Mucosa of rectum (tissue), 2 donors: ENCODE measurements at regions not wholly inside any gene's neighbourhood (a gene's known extent, or its start where the extent isn't known, plus 50 kb on each side); places are given as distances from the start of the nearest gene placed in this dataset.

Experiments used
- H3K27ac ChIP-seq, 2 donors: one replicate each; pipeline ENCODE4 v1.7.0; 2013; ENCODE audit warnings: inconsistent platforms in 2 of 2, low read depth in 2 of 2, low read length in 2 of 2
- H3K27me3 ChIP-seq, 2 donors: one replicate each; pipeline ENCODE4 v1.7.0; 2013; ENCODE audit warnings: low read length in 2 of 2; ENCODE audit not compliant: control insufficient read depth in 2 of 2, insufficient read depth in 2 of 2
- H3K36me3 ChIP-seq, 2 donors: one replicate each; pipeline ENCODE4 v1.7.0; 2013; ENCODE audit warnings: low read length in 2 of 2; ENCODE audit not compliant: control insufficient read depth in 2 of 2, insufficient read depth in 2 of 2
- H3K4me1 ChIP-seq, 2 donors: one replicate each; pipeline ENCODE4 v1.7.0; 2013; ENCODE audit warnings: low read length in 2 of 2, mild to moderate bottlenecking in 1 of 2; ENCODE audit not compliant: control insufficient read depth in 2 of 2, insufficient read depth in 2 of 2
- H3K4me3 ChIP-seq, 2 donors: one replicate each; pipeline ENCODE4 v1.7.0; 2013; ENCODE audit warnings: low read length in 2 of 2
- H3K9ac ChIP-seq, 2 donors: one replicate each; pipeline ENCODE4 v1.7.0; 2013; ENCODE audit warnings: low read length in 2 of 2, low read depth in 1 of 2, mild to moderate bottlenecking in 1 of 2
- H3K9me3 ChIP-seq, 2 donors: one replicate each; pipeline ENCODE4 v1.7.0; 2013; ENCODE audit warnings: low read length in 2 of 2; ENCODE audit not compliant: control insufficient read depth in 2 of 2
- donor health status: healthy.
- donor health status: Normal muscosa, but diverticular disease.

DNA sequence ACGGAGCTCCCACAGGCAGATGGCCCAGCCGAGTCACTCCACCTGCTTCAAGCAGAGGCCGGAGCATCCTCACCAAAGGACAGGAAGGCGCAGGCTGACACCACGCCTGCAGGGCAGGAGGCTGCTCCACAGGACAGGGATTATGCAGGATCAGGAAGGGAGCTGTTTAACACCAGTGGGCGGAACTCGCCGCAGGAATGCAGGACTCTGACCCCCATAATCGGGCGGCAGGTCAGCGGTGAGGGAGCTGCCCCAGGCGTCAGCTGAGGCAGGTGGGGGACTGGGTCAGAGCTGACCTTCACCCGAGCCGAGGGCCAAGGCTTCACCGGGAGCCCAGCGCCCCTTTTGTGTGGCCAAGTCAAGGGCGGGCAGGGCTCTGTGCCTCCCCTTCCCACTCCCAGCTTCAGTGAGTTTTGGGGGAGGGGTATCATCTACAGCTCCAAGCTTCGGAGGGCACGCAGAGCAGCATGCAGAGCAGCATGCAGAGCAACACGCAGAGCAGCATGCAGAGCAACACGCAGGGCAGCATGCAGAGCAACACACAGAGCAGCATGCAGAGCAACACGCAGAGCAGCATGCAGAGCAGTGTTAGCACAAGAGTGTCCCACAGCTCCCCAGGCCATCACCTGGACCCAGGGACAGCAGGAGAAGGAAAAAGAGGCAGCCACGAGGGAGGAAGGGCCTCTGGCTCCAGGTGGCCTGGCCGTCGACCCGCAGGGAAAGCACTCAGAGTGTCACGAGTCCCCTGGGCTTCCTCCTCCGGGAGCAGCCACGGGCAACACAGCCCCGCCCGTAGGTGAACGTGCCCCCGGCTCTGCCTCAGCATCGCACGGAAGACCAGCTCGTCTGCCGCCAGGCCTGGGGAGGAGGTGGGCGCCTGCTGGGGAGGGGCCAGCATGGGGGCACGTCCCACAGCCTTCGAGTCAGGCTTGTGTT lies 151.7 kb upstream of the PPP2R2D start:
- H3K9me3 ChIP-seq: no peaks in the 10 kb centered on the region
- H3K27ac ChIP-seq: no peak overlapping the region
- H3K27me3 ChIP-seq: no peaks in the 10 kb centered on the region
- no peak overlapping the region for H3K9ac ChIP-seq
- H3K36me3 ChIP-seq: no peaks in the 10 kb centered on the region
- no peaks in the 10 kb centered on the region for H3K4me1 ChIP-seq
- no peak overlapping the region for H3K4me3 ChIP-seq

DNA sequence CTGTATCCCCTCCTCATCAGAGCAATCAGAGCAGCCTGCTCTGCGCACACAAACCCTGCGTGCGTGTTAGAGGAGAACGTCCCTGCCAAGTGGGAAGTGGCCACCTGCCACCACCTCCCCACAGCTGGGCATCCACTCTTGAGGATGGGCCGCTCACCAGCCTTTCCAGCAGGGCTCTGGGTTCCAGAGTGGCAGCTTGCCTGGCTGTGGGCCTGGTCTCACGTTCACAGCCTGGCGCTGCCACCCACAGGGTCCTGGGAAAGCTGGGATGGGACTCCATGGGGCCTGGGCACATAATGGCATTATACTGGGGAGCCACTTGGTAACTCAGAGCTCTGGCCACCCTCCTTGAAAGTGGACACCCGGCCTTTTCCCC lies 151.1 kb upstream of the PPP2R2D start:
- Histone ChIP-seq H3K27me3 (no peaks in the 10 kb centered on the region), H3K4me3 (no peak overlapping the region), H3K9me3 (no peaks in the 10 kb centered on the region), H3K9ac (no peak overlapping the region), H3K4me1 (no peaks in the 10 kb centered on the region), H3K27ac (no peak overlapping the region), H3K36me3 (no peaks in the 10 kb centered on the region)

DNA sequence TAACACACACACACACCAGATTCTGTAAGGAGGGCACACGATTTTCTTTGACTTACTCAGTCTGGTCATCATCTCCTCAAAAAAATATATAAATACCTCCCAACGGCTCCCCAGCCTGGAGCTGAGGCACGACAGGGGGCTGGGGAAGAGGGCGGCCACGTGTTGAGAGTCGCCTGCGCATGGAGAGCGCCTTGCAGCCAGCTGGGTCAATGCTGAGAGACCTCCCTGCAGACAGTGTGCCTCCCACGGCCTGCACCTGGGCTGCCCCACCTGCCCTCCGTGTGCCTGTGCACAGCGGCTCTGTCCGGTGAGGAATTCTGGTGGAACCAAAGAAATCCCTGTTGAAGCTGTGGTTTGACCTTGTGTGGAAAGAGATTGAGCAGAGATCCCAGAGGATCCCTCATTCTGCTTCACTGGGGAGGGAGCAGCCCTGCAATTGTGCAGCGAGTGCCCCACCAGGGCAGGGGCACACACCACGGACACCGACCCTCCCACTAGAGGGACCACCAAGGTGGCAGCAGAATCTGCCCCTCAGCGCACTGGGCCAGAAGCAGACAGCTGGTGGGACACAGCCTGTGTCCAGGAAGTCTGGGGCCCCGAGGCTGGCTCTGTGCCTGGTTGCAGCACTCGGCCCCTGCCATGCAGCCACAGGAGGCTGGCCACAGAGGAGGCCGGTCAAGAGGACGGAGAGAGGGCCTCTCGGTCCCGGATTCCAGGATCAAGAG lies 150.5 kb upstream of the PPP2R2D start:
- Histone ChIP-seq H3K9ac (no peak overlapping the region), H3K9me3 (no peaks in the 10 kb centered on the region), H3K27me3 (no peaks in the 10 kb centered on the region), H3K27ac (no peak overlapping the region), H3K4me3 (no peak overlapping the region), H3K36me3 (no peaks in the 10 kb centered on the region), H3K4me1 (no peaks in the 10 kb centered on the region)

DNA sequence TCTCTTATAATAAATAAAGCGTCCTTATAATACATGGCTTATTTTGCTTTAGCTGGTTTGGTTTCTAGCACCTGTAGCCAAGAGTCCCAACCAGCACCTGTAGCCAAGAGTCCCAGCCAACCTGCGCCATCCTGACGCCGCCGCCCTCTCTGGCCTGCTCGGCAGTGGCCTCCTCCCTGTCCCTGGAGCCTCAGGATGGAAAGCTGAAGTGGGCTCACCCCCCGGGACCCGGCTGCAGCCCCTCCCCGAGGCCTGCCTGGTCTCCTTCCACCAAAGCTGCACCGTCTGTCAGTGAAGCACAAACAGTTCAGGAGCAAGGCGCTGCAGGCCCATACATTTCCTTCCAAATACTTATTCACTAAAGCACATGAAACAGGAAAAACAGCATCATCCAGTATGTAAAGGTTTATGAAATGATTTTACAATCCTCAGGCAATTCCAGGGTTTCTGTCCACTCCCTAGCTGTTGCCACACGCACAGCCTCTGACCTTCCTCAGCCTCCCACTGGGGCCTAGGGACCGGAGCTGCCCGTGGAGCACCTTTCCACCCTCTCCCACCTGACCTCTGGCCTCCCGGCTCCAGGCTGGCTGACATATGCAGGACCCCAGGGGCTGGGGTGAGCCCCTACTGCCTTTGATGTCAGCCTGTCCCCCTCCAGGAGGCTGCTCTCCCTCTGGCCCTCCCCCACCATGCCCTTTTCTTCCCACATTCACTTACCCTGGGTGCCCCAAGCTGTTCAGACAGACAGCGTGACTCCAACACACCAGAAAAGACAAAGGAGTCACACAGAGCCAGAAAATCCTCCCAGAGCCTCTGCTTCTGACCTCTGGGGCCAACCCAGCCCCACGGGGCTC lies 149.6 kb upstream of the PPP2R2D start:
- no peaks in the 10 kb centered on the region for H3K9me3 ChIP-seq
- no peak overlapping the region for H3K4me3 ChIP-seq
- no peaks in the 10 kb centered on the region for H3K36me3 ChIP-seq
- no peaks in the 10 kb centered on the region for H3K4me1 ChIP-seq
- no peak overlapping the region for H3K27ac ChIP-seq
- H3K9ac ChIP-seq: no peak overlapping the region
- H3K27me3 ChIP-seq: no peaks in the 10 kb centered on the region

DNA sequence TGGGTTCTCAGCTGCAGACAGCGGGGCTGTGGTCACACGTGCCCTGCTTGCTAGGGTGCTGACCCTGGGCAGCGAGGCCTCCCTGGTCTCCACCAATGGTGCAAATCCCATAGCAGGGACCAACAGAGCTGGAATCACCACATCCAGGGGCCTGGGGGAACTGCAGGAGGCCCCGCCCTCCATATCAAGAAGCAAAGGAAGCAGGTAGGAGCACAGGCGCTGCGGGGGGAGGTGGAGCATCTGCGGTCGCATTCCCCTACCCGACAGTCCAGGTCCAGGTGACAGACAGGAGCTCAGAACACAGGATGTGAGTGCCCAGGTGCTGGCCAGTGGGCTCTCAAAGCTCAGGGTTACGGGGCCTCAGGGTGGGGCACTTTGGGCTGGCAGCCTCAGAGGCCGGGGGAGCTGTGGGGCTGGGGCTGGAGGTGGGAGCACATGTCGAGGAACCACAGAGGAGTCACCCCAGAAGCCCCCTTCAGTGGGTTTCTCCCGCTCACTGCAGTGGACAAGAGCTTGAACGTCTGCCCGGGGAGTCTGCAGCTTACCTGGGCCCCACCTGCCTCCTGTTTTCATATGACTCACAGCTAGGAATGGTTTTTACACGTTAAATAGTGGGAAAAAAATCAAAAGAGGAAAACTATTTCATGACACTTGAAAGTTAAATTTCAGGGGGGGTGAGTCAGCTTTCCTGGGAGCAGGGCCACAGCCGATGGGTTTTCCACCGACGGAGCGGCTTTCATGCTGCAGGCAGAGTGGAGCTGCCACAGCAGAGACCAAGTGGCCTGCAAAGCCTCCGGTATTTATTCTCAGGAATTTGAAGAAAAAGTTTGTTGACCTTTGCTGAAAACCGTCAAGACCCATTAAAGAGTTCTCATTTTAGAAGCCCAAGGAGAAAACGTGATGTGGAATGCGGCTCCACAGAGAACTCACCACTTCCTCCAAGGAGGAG lies 148.7 kb upstream of the PPP2R2D start:
- Histone ChIP-seq H3K4me1 (no peaks in the 10 kb centered on the region), H3K9ac (no peak overlapping the region), H3K9me3 (no peaks in the 10 kb centered on the region), H3K27me3 (no peaks in the 10 kb centered on the region), H3K4me3 (no peak overlapping the region), H3K36me3 (no peaks in the 10 kb centered on the region), H3K27ac (no peak overlapping the region)

DNA sequence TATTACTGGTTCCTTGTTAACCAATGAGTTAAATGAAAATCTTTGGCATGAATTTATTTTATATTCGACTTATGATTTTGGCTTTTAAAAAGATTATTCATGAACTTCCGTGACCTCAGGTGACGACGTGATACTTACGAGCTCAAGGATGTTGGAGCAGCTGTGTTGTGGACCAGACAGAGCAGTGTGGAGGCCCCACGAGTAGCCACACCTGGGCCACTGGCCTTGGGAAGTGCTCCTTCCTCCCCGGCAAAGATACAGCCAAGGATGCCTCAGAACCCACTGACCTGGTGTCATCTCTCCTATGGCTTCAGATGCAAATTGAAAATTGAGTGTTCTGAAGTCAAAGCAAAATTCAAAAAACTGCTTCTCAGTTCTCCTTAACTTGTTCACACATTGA lies 147.5 kb upstream of the PPP2R2D start:
- no peaks in the 10 kb centered on the region for H3K4me1 ChIP-seq
- H3K9ac ChIP-seq: no peak overlapping the region
- H3K27ac ChIP-seq: no peak overlapping the region
- no peak overlapping the region for H3K4me3 ChIP-seq
- H3K36me3 ChIP-seq: no peaks in the 10 kb centered on the region
- H3K9me3 ChIP-seq: no peaks in the 10 kb centered on the region
- no peaks in the 10 kb centered on the region for H3K27me3 ChIP-seq

DNA sequence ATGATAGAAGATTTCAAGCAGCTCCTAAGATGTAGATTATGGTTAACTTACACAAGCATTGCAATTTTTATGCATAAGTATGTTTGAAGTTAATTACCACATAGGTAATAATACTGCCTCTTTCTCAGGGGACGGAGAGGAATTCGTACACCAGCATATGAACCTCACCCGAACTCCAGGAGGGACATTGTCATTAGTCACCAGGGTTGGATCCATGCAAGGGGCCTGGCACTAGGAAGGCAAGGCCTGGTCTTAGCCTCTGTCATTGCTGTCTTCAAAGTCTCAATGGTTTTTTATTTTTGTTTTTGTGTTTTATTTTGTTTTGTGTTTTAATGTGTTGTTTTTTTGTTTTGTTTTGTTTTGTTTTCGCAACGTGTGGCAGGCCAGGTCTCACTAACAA lies 145.6 kb upstream of the PPP2R2D start:
- no peaks in the 10 kb centered on the region for H3K27me3 ChIP-seq
- H3K4me1 ChIP-seq: no peaks in the 10 kb centered on the region
- H3K9ac ChIP-seq: no peak overlapping the region
- no peaks in the 10 kb centered on the region for H3K9me3 ChIP-seq
- H3K4me3 ChIP-seq: no peak overlapping the region
- no peaks in the 10 kb centered on the region for H3K36me3 ChIP-seq
- no peak overlapping the region for H3K27ac ChIP-seq

DNA sequence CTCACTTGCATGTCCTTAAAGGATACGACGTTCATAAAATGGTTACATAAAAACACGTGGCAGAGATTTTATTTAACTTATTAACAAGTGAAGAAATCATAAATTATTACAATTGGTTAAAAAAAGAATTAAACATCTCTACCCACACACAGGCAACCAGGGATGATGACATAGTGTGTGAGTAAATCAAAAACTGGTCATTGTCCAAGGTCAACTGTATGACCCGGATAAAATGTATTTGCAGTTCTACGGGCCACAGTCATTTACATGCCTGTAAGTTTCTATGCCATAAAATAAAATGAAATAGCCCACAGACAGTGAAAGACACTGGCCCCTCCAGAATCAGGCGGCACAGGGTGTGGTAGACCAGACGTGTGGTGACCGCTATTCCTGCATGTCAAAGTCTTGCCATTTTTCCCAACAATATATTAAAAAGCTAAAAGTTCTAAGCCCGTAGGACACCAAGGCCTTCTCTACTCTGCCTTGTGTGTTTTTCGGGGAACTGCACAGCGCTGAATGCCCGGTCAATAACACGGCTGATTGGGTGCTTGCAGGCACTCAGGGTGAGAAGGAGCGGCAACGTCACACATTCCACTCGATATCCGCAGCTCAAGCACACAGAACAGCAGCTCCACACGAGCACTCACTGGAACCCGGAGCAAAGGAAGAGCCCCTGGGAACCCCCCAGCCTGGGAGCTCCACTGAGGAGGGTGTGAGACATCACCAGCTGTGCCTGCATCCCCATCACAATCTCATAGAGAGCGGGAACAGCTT lies 143.3 kb upstream of the PPP2R2D start:
- Histone ChIP-seq H3K4me1 (no peaks in the 10 kb centered on the region), H3K9me3 (no peaks in the 10 kb centered on the region), H3K9ac (no peak overlapping the region), H3K27me3 (no peaks in the 10 kb centered on the region), H3K4me3 (no peak overlapping the region), H3K36me3 (no peaks in the 10 kb centered on the region), H3K27ac (no peak overlapping the region)
